ENCODE measurements at regions not wholly inside any gene's neighbourhood (a gene's known extent, or its start where the extent isn't known, plus 50 kb on each side); places are given as distances from the start of the nearest gene placed in this dataset.

DNA sequence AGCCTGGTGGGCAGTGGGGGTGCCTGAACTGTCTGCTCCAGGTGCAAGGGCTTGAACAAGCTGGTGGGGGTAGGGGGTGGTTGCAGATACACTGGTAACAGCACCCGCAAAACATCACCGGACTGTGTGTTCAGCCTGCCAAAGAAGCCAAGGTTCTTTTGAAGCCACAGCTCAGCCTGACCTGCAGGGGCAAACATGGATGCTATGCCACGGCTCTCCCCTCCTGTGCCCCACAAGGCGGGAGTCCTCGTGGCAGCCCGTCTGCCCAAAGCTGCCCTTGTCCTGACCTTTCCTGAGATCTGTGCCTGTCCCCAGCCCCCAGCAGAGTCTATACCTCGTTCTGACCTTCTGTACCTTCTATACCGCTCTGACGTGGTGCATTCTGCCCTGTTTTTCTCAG, 285.7 kb downstream of the GLRX3 start:
- intact Hi-C loops (cut with DNase I): no loop called here
- DNase-seq (ENCODE audit: low spot score): no peak

GRCh38 chr10:130422366-130423324, 286.5 kb downstream of the GLRX3 start:
- intact Hi-C loops (cut with DNase I): no loop called here

DNA sequence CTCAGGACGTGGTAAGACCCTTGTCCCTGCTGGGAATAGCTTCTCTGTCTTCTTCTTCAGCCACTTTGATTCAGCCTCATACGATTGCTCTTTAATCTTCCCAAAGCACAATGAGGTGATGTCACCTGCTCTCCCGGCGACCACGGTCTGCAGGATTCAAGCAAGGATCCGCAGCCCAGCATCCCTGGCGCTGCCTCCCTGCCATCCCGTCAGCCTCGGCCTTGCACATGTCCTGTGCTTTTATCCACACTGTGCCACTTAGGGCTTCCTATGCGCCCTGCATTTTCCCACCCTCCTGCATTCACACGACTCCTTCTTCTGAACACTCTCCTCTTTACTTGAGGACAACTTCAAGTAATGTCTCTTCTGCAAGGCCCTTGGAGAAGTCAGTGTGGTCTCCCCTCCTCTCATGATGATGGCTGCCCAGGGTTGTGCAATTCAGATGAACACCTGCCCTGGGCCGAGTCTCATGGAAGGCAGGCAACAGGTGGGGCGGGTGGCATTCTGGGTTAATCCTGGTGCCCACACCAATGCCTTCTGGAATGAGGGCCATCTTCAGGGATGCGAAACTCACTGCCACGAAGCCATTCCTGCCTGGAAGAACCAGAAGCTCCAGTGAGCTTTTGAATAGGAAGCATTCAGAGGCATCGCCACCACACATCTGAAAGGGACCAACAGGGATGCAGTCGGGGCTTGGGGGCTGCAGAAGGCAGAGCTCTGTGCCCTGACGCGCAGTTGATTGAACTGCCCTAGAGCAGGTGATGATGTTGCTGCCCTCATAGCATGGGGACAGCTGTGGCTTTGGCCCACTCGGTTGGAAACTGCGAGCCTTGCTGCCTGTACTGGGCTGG, 287.5 kb downstream of the GLRX3 start:
- DNase-seq (ENCODE audit: low spot score): no peak
- intact Hi-C loops (cut with DNase I): no loop called here

More at GRCh38 chr10:130422366-130423324, 286.5 kb downstream of the GLRX3 start:
- DNase-seq (ENCODE audit: low spot score): no peak

- intact Hi-C loops (cut with DNase I): no loop called here
- no peak for DNase-seq (ENCODE audit: low spot score)
Observed at GRCh38 chr10:130424418-130424817, 288.2 kb downstream of the GLRX3 start.

GRCh38 chr10:130425169-130425568, 289.0 kb downstream of the GLRX3 start:
- intact Hi-C loops (cut with DNase I): no loop called here
- DNase-seq (ENCODE audit: low spot score): no peak

GRCh38 chr10:130425881-130426435, 289.8 kb downstream of the GLRX3 start:
- intact Hi-C loops (cut with DNase I): no loop called here
- peak; percentile 31 for DNase-seq (ENCODE audit: low spot score)

DNA sequence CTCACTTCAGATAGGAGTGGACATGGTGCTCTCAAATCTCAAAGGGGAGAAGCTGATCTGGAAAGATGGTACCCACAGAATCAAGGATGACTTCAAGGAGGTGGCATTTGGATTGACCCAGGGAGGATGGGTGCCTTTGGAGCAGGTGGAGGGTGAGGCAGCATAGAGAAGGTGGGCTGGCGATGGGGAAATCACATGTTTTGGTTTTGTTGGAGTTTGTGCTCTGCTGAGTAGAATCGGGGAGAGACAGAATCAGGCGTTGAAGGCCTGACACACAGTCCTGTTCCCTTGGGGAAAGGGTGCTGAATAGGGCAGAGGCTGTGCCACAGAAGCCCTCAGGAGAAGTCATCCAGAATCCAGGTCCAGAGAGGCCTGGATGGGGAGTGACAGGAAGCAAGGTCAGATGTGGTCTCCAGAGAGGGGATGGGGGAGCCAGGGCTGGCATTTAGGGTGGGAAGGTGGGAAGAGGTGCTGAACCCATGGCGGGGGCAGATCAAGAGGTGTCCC, 291.1 kb downstream of the GLRX3 start:
- intact Hi-C loops (cut with DNase I): no loop called here
- DNase-seq (ENCODE audit: low spot score): peak; percentile 36

DNA sequence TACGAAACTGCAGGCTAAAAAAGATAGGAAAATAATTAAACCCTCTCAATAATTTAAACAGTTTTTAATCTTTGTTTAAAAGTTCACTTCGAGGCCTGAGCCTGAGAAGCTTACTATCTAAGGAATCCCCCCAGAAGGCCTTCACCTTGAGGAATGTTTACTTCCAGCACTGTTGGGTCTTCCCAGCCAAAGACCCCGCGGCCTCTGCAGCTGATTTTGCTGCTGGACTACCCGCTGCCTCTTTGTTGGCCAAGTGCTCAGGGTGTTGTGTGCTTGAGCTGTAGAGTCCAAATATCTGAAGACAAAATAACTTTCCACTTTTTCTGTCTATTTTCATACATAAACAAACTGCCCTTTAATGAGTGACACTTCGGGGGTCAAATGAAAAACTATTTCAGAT, 292.7 kb downstream of the GLRX3 start:
- intact Hi-C loops (cut with DNase I): no loop called here
- no peak for DNase-seq (ENCODE audit: low spot score)

GRCh38 chr10:130429809-130430208, 293.6 kb downstream of the GLRX3 start:
- intact Hi-C loops (cut with DNase I): no loop called here
- no peak for DNase-seq (ENCODE audit: low spot score)

- peak; percentile 46 for DNase-seq (ENCODE audit: low spot score)
- intact Hi-C loops (cut with DNase I): no loop called here
Observed at GRCh38 chr10:130430291-130430690, 294.1 kb downstream of the GLRX3 start.

DNA sequence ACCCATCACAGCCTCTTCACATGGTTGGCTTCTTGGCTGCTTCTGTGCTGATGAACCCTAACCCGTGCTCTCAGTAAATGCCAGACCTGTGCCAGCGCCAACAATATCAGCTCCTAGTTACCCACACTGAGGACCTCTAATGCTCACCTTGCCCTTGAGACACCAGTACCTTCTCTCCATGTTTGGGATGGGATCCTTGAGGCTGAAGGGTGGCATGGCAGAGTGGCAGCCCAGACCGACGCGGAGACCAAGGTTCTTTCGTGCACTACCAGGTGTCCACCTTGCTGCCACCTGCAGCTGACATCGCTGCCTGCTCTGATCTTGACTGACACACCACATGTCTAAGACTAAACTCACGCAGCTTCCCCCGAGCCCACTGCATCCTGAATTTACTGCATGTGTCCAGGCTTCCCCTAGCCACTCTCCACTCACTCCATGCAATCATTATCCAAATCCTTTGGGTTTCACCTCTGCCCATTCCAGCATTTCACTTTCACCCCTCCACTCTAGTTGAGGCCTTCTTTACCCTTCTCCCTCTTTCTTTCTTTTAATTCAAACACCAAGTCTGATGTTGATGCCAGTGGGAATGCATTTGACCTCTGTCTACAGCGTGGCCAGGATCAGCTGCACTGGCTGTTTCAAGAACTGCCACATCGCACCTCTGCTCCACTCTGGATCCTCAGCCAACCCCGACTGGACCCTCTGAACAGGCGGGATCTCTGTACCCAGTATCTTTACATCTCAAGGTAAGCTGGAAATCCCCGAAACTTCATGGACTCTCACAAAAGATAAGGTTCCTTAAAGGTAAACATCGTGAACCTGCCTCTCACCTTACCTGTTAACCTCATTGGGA, 294.9 kb downstream of the GLRX3 start:
- intact Hi-C loops (cut with DNase I): no loop called here
- peak; percentile 39 for DNase-seq (ENCODE audit: low spot score)

- DNase-seq (ENCODE audit: low spot score): peak; percentile 17
Observed at GRCh38 chr10:130432271-130432670, 296.1 kb downstream of the GLRX3 start.

GRCh38 chr10:130432850-130433249, 296.7 kb downstream of the GLRX3 start:
- intact Hi-C loops (cut with DNase I): no loop called here
- DNase-seq (ENCODE audit: low spot score): peak; percentile 38

More at GRCh38 chr10:130432271-130432670, 296.1 kb downstream of the GLRX3 start:
- intact Hi-C loops (cut with DNase I): no loop called here

GRCh38 chr10:130434446-130435385, 298.5 kb downstream of the GLRX3 start:
- intact Hi-C loops (cut with DNase I): no loop called here
- peak; percentile 59 for DNase-seq (ENCODE audit: low spot score)

DNA sequence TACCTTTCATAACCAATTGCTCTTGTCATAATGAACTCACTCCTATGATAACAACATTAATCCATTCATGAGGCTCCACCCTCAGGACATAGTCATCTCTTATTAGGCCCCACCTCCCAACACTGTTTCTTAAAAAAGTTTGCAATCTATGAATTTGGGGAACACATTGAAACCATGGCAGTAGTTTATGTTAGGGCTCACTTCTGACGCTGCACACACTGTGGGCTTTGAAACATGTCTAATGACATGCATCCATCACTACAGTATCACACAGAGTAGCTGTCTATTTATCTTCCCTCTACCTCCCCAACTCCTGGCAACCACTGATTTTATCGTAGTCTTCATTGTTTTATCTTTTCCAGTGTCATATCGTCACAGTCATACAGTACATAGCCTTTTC, 299.8 kb downstream of the GLRX3 start:
- DNase-seq (ENCODE audit: low spot score): peak; percentile 51
- intact Hi-C loops (cut with DNase I): no loop called here

DNA sequence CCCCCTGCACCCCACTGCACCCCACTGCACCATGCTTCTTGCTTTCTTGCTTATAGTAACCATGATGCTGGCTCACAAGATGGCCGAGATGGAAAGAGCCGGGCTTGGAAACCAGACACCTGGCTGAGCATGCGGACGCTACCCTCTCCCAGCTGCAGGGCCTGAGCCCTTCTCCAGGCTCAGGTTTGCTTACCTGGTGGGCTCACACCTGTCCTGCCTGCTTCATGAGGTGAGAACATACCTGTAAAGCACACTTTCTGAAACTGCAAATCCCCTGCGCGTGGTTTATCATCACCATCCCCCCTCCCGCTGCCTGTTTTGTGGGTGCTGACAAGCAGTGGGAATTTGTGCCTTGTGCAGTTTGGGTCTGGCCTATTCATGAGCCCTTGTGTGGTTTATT, 302.7 kb downstream of the GLRX3 start:
- intact Hi-C loops (cut with DNase I): no loop called here
- DNase-seq (ENCODE audit: low spot score): peak; percentile 64

DNA sequence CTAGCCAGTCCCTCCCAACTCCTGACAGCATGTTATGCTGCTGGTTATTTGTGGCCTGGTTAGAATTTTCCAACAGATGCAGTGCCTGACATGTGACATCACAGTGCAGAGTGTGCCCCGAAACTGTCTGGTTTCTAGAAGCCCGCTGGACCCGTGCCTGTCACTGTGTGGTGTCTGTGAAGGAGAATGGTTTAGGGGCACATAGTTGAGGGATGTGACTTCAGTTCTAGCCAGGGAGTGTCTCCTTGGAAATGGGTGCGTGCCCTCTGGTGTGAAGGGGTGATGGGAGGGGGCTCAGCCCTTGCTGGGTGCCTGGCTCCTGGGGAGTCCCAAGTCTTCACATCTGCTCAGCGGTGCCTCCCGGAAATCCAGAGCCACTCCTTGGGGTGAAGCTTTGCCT, 303.6 kb downstream of the GLRX3 start:
- intact Hi-C loops (cut with DNase I): no loop called here

GRCh38 chr10:130440494-130440893, 304.3 kb downstream of the GLRX3 start:
- DNase-seq (ENCODE audit: low spot score): no peak

More for the DNA sequence above, 303.6 kb downstream of the GLRX3 start:
- DNase-seq (ENCODE audit: low spot score): peak; percentile 38

More at GRCh38 chr10:130440494-130440893, 304.3 kb downstream of the GLRX3 start:
- intact Hi-C loops (cut with DNase I): no loop called here
